Right lobe of liver (tissue), 6 donors: ENCODE measurements at regions not wholly inside any gene's neighbourhood (a gene's known extent, or its start where the extent isn't known, plus 50 kb on each side); places are given as distances from the start of the nearest gene placed in this dataset.

Source experiments
- ATAC-seq, 4 donors: fragments of 200-7000 bp; cut with Tn5 transposase; one replicate each; pipeline ENCODE4 v1.9.1; 2020; ENCODE audit warnings: mild to moderate bottlenecking in 4 of 4, moderate library complexity in 4 of 4
- DNase-seq, 3 donors: peaks; one replicate each; pipeline ENCODE4 v3.0.0-alpha.2; 2020
- H3K27ac ChIP-seq, 3 donors: fragments of 200-600 bp; one replicate each; pipeline ENCODE4 v1.8.0; 2022
- H3K27me3 ChIP-seq, 2 donors: fragments of 200-600 bp; one replicate each; pipeline ENCODE4 v1.8.0; 2022
- H3K36me3 ChIP-seq, 4 donors: fragments of 200-600 bp; sonication (generic) in 1 of 4; one replicate each; pipeline versions ENCODE4 v1.5.1 to v1.8.0; 2017 to 2022; ENCODE audit warnings: control low read depth in 1 of 4
- H3K4me1 ChIP-seq, 4 donors: fragments of 200-600 bp; sonication (generic) in 1 of 4; one replicate each; pipeline versions ENCODE4 v1.5.1 to v1.8.0; 2017 to 2022; ENCODE audit warnings: control low read depth in 1 of 4
- H3K4me3 ChIP-seq, 3 donors: fragments of 200-600 bp; one replicate each; pipeline ENCODE4 v1.8.0; 2022
- H3K9me3 ChIP-seq, 4 donors: fragments of 200-600 bp; sonication (generic) in 1 of 4; one replicate each; pipeline versions ENCODE4 v1.5.1 to v1.8.0; 2017 to 2022; ENCODE audit warnings: control low read depth in 1 of 4
- POLR2A ChIP-seq: fragments of 450-650 bp; IDR thresholded peaks from one replicate; pipeline ENCODE4 v1.6.1; 2017; ENCODE audit warnings: antibody characterized with exemption, mild to moderate bottlenecking
- WGBS: methylation state at CpG from one replicate; pipeline ENCODE4 v1.1.6; 2018; ENCODE audit warnings: low coverage, low lambda C conversion rate; ENCODE audit not compliant: insufficient coverage; ENCODE audit errors: missing lambda C conversion rate; 5-methylcytosine and 5-hydroxymethylcytosine counted together
- intact Hi-C, 2 donors: fragments of 100-400 bp; cut with DNase I; formaldehyde crosslinking; loops; one replicate each; pipeline versions ENCODE4 v1.11.2 to v1.14.1; 2022
- TF ChIP-seq, protein P1 (sequence below), 4 donors: fragments of 200-600 bp in 3 of 4; fragments of 450-650 bp in 1 of 4; IDR thresholded peaks; one replicate each; pipeline versions ENCODE4 v1.5.1 to v1.8.0; 2016 to 2022; ENCODE audit warnings: antibody characterized with exemption in 4 of 4, mild to moderate bottlenecking in 2 of 4
- donor health status: DM: no; HTN: yes; CAD: no.
- donor health status: DM: no; HTN: no; CAD: no.
- donor health status: DM: no; HTN: no; CAD: no.
- donor health status: DM: no; HTN: yes; CAD: no.
- donor health status: DM: no; HTN: yes; CAD: no.

DNA sequence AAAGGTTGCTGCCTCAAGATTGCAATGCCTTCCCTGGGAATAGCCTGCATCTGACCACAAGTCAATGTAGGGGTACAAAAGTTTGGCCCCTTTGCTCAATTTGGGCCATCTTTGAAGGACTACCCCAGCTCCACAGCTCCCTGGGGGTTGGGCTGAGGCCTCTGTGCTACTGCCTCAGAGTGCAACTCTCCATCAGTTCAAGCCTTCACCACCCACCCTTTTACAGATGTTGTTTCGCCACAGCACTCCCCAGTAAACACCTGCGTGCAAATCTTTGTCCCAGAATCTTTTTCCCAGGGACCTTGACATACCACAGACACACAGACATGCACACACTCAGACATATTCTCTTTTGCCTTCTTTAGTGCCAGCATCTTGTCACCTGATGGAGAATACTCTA lies 66.0 kb upstream of the ANKRD1 start:
- Histone ChIP-seq H3K4me1 (no peaks in the 10 kb centered on the region), H3K27me3 (no peaks in the 10 kb centered on the region), H3K4me3 (no peak overlapping the region), H3K27ac (no peak overlapping the region), H3K9me3 (no peaks in the 10 kb centered on the region), H3K36me3 (no peaks in the 10 kb centered on the region)
- DNase-seq = no peak
- 71% methylated on average over 1 of the region's 2 CpGs for WGBS
- no peak for TF ChIP-seq POLR2A
- TF ChIP-seq, protein P1, sequence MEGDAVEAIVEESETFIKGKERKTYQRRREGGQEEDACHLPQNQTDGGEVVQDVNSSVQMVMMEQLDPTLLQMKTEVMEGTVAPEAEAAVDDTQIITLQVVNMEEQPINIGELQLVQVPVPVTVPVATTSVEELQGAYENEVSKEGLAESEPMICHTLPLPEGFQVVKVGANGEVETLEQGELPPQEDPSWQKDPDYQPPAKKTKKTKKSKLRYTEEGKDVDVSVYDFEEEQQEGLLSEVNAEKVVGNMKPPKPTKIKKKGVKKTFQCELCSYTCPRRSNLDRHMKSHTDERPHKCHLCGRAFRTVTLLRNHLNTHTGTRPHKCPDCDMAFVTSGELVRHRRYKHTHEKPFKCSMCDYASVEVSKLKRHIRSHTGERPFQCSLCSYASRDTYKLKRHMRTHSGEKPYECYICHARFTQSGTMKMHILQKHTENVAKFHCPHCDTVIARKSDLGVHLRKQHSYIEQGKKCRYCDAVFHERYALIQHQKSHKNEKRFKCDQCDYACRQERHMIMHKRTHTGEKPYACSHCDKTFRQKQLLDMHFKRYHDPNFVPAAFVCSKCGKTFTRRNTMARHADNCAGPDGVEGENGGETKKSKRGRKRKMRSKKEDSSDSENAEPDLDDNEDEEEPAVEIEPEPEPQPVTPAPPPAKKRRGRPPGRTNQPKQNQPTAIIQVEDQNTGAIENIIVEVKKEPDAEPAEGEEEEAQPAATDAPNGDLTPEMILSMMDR (IDR thresholded peaks at IDR 0.05) = no peak
- intact Hi-C loops = no loop called here
- ATAC-seq = no peak

DNA sequence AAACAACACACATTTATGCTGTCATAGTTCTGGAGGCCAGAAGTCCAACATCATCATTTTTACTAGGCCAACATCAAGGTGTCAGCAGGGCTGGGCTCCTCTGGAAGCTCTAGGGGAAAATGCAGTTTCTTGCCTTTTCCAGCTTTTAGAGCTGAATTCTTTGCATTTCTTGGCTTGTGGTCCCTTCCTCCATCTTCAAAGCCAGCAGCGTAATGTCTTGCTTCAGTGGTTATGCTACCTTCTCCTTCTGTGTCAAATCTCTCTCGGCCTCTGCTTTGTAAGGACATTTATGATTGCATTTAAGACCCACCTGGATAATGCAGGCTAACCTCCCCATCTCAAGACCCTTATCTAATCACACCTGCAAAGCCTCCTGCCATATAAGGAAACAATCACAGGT lies 66.5 kb upstream of the ANKRD1 start:
- TF ChIP-seq, protein P1 (IDR thresholded peaks at IDR 0.05) = no peak
- no peak for TF ChIP-seq POLR2A
- ATAC-seq = no peak
- intact Hi-C loops = no loop called here

GRCh38 chr10:90988024-90988423 lies 67.1 kb upstream of the ANKRD1 start:
- ATAC-seq (no peak), DNase-seq (no peak)
- intact Hi-C loops = no loop called here
- H3K36me3 ChIP-seq = no peaks in the 10 kb centered on the region
- 75% methylated on average over 4 of the region's 4 CpGs for WGBS
- no peak overlapping the region for H3K4me3 ChIP-seq
- TF ChIP-seq, protein P1 (IDR thresholded peaks at IDR 0.05) = no peak
- TF ChIP-seq POLR2A = no peak
- no peaks in the 10 kb centered on the region for H3K4me1 ChIP-seq
- no peak overlapping the region for H3K27ac ChIP-seq
- no peaks in the 10 kb centered on the region for H3K27me3 ChIP-seq
- H3K9me3 ChIP-seq = no peaks in the 10 kb centered on the region

More for the DNA sequence above, 66.5 kb upstream of the ANKRD1 start:
- no peaks in the 10 kb centered on the region for H3K9me3 ChIP-seq
- H3K27me3 ChIP-seq = no peaks in the 10 kb centered on the region
- H3K4me3 ChIP-seq = no peak overlapping the region
- WGBS = 94% methylated on average over 2 of the region's 2 CpGs
- H3K4me1 ChIP-seq = no peaks in the 10 kb centered on the region
- DNase-seq = no peak
- H3K27ac ChIP-seq = no peak overlapping the region
- H3K36me3 ChIP-seq = no peaks in the 10 kb centered on the region

DNA sequence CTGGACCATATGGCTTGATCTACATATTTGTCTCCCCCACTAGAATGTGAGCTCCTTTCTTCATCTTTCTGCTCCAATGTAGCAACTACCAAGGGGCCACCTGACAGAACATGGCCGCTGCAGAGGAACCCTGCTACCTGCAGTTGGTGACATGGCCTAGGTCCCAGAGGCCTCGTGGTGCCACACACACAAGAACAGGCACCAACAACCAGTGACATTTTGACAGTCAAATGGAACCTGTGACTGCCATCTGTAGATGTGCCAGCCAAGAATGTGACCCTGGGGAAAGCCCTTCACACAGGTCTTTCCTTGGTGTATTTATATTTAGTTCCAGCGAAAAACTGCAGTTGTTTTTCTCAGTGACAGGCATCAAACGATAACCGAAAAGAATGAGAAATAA lies 67.9 kb upstream of the ANKRD1 start:
- no peaks in the 10 kb centered on the region for H3K4me1 ChIP-seq
- H3K27me3 ChIP-seq = no peaks in the 10 kb centered on the region
- no peak for TF ChIP-seq POLR2A
- TF ChIP-seq, protein P1 (IDR thresholded peaks at IDR 0.05) = no peak
- H3K27ac ChIP-seq = no peak overlapping the region
- intact Hi-C loops = no loop called here
- ATAC-seq (no peak), DNase-seq (no peak)
- WGBS = 83% methylated on average over 3 of the region's 5 CpGs
- no peak overlapping the region for H3K4me3 ChIP-seq
- H3K36me3 ChIP-seq = no peaks in the 10 kb centered on the region
- no peaks in the 10 kb centered on the region for H3K9me3 ChIP-seq

GRCh38 chr10:90989378-90989777 lies 68.5 kb upstream of the ANKRD1 start:
- no peak overlapping the region for H3K27ac ChIP-seq
- no peak for TF ChIP-seq POLR2A
- TF ChIP-seq, protein P1 (IDR thresholded peaks at IDR 0.05) = no peak
- no peaks in the 10 kb centered on the region for H3K9me3 ChIP-seq
- no peak overlapping the region for H3K4me3 ChIP-seq
- H3K36me3 ChIP-seq = no peaks in the 10 kb centered on the region
- no peaks in the 10 kb centered on the region for H3K4me1 ChIP-seq
- no peak for ATAC-seq
- H3K27me3 ChIP-seq = no peaks in the 10 kb centered on the region
- intact Hi-C loops = no loop called here
- 86% methylated on average over 3 of the region's 3 CpGs for WGBS
- no peak for DNase-seq
